Activated T-helper 2 cell treated with anti-CD3 and anti-CD28 coated beads, Interferon-gamma antibody, Interleukin-2, Interleukin-4, amounts not matched to agents 10 μg/mL and 5 μg/mL and 100 μg/mL, durations not matched to agents 14 hours and 24 hours and 36 hours (primary cell): ENCODE measurements at regions not wholly inside any gene's neighbourhood (a gene's known extent, or its start where the extent isn't known, plus 50 kb on each side); places are given as distances from the start of the nearest gene placed in this dataset.
A peak's percentile ranks its signal among the peaks of the same experiment; 100 is the strongest.

Experiments
- DNase-seq: peaks from one replicate; pipeline ENCODE4 v3.0.0; 2021; ENCODE audit warnings: low spot score
- H3K27ac Mint-ChIP-seq: one replicate; pipeline ENCODE4 v1.8.0; 2021; ENCODE audit warnings: mixed read lengths
- H3K27me3 Mint-ChIP-seq: one replicate; pipeline ENCODE4 v1.8.0; 2021; ENCODE audit warnings: low read depth, mixed read lengths
- H3K36me3 Mint-ChIP-seq: one replicate; pipeline ENCODE4 v1.8.0; 2021; ENCODE audit warnings: low read depth, mixed read lengths
- H3K4me1 Mint-ChIP-seq: one replicate; pipeline ENCODE4 v1.8.0; 2021; ENCODE audit warnings: low read depth, mixed read lengths
- H3K4me3 Mint-ChIP-seq: one replicate; pipeline ENCODE4 v1.8.0; 2021; ENCODE audit warnings: low read depth, mild to moderate bottlenecking, moderate library complexity, mixed read lengths
- H3K9me3 Mint-ChIP-seq: one replicate; pipeline ENCODE4 v1.8.0; 2021; ENCODE audit warnings: mixed read lengths
- intact Hi-C: fragments of 100-400 bp; cut with micrococcal nuclease; formaldehyde crosslinking; loops from one replicate; pipeline ENCODE4 v1.15.1; 2023

- H3K4me3 Mint-ChIP-seq: no peak overlapping the region
Observed at GRCh38 chr6:144655376-144655775, 370.2 kb downstream of the UTRN start.

GRCh38 chr6:144657691-144658090 is 372.6 kb downstream of the UTRN start:
- H3K36me3 Mint-ChIP-seq: peaks cover 5% of the 10 kb centered on the region

More at GRCh38 chr6:144655376-144655775, 370.2 kb downstream of the UTRN start:
- Mint-ChIP-seq H3K27me3 (no peaks in the 10 kb centered on the region), H3K27ac (no peak overlapping the region), H3K4me1 (peaks cover 34% of the 10 kb centered on the region), H3K9me3 (no peaks in the 10 kb centered on the region), H3K36me3 (peaks cover 5% of the 10 kb centered on the region)
- DNase-seq: no peak
- intact Hi-C loops: loop anchor here (2.0 to 5.0 kb wide), 3 partner anchors 53 to 72 kb away; no protein-coding TSS in a partner anchor

GRCh38 chr6:144659202-144660182 is 374.4 kb downstream of the UTRN start:
- intact Hi-C loops: loop anchor here (2.0 to 5.0 kb wide), 3 partner anchors 15 to 72 kb away; no protein-coding TSS in a partner anchor
- peak overlapping the region; percentile 9 for H3K4me3 Mint-ChIP-seq
- H3K4me1 Mint-ChIP-seq: peaks cover 28% of the 10 kb centered on the region
- H3K9me3 Mint-ChIP-seq: no peaks in the 10 kb centered on the region
- H3K36me3 Mint-ChIP-seq: peaks cover 5% of the 10 kb centered on the region
- peak overlapping the region; percentile 74 for H3K27ac Mint-ChIP-seq
- H3K27me3 Mint-ChIP-seq: no peaks in the 10 kb centered on the region
- DNase-seq: no peak

More at GRCh38 chr6:144657691-144658090, 372.6 kb downstream of the UTRN start:
- peaks cover 37% of the 10 kb centered on the region for H3K4me1 Mint-ChIP-seq
- H3K9me3 Mint-ChIP-seq: no peaks in the 10 kb centered on the region
- peak overlapping the region; percentile 2 for H3K27ac Mint-ChIP-seq
- H3K4me3 Mint-ChIP-seq: no peak overlapping the region
- no peaks in the 10 kb centered on the region for H3K27me3 Mint-ChIP-seq
- intact Hi-C loops: loop anchor here (2.0 to 5.0 kb wide), 3 partner anchors 17 to 70 kb away; no protein-coding TSS in a partner anchor
- DNase-seq: no peak

- no peaks in the 10 kb centered on the region for H3K9me3 Mint-ChIP-seq
- DNase-seq: no peak
- no peak overlapping the region for H3K27ac Mint-ChIP-seq
- H3K4me1 Mint-ChIP-seq: peaks cover 24% of the 10 kb centered on the region
- H3K27me3 Mint-ChIP-seq: no peaks in the 10 kb centered on the region
- intact Hi-C loops: no loop called here
- H3K4me3 Mint-ChIP-seq: no peak overlapping the region
- H3K36me3 Mint-ChIP-seq: peaks cover 5% of the 10 kb centered on the region
Observed at GRCh38 chr6:144660561-144661115, 375.5 kb downstream of the UTRN start.

GRCh38 chr6:144661116-144661806 is 376.1 kb downstream of the UTRN start:
- peaks cover 24% of the 10 kb centered on the region for H3K4me1 Mint-ChIP-seq
- H3K36me3 Mint-ChIP-seq: peaks cover 5% of the 10 kb centered on the region
- no peaks in the 10 kb centered on the region for H3K9me3 Mint-ChIP-seq
- no peak overlapping the region for H3K4me3 Mint-ChIP-seq
- DNase-seq: no peak
- intact Hi-C loops: no loop called here
- H3K27me3 Mint-ChIP-seq: no peaks in the 10 kb centered on the region
- H3K27ac Mint-ChIP-seq: no peak overlapping the region

DNA sequence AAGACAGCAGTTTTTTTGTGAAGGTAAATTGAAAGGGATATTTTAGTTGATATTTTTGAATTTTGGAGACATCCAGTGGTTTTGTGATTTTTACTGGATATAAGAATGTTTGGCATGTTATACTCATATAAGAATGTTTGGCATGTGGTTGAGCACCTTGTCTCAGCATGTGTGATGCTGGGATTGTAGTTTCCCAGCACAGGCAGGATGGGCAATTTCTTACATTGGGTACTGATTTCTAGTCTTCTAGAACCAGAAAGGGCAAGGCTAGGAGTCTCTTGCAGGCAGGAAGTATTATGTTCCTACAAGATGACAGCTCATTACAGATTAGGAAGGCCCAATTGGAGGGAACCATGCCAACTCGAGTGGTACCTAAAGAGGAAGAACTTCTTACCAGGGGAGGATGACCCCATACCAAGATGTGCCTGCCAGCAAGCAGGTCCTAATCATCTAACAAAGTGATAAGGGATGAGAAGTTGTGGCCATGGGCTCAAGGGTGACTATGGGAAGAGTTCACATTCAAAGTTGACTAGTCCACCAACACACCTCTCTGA is 377.8 kb downstream of the UTRN start:
- Mint-ChIP-seq H3K36me3 (peaks cover 14% of the 10 kb centered on the region), H3K27me3 (no peaks in the 10 kb centered on the region), H3K4me1 (peaks cover 22% of the 10 kb centered on the region), H3K9me3 (no peaks in the 10 kb centered on the region), H3K27ac (no peak overlapping the region), H3K4me3 (no peak overlapping the region)
- intact Hi-C loops: no loop called here
- no peak for DNase-seq

GRCh38 chr6:144664281-144664680 is 379.1 kb downstream of the UTRN start:
- no peak overlapping the region for H3K27ac Mint-ChIP-seq
- no peaks in the 10 kb centered on the region for H3K27me3 Mint-ChIP-seq
- H3K36me3 Mint-ChIP-seq: peaks cover 17% of the 10 kb centered on the region
- intact Hi-C loops: no loop called here
- no peak overlapping the region for H3K4me3 Mint-ChIP-seq
- H3K4me1 Mint-ChIP-seq: peaks cover 12% of the 10 kb centered on the region
- DNase-seq: no peak
- H3K9me3 Mint-ChIP-seq: peaks cover 3% of the 10 kb centered on the region

DNA sequence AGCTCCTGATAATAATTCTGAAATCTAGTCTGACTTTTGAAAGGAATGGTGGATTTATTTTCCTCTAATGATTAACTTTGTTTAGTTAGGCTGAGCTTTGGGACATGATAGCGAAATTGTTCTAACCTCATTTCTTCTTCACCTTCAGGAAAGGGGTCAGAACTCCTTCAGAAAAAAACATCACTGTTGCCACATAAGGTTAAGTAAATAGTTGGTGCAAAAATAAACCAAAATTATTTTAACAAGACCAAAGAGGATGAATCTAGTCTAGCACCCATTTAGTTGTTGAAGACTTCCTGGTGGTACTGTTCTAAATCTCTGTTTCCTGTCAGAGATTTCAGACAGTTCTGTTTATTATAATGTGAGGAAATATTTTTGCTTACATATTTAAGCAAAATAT is 379.8 kb downstream of the UTRN start:
- Mint-ChIP-seq H3K4me1 (peaks cover 6% of the 10 kb centered on the region), H3K9me3 (peaks cover 8% of the 10 kb centered on the region), H3K27me3 (no peaks in the 10 kb centered on the region), H3K36me3 (peaks cover 22% of the 10 kb centered on the region), H3K27ac (no peak overlapping the region), H3K4me3 (no peak overlapping the region)
- no peak for DNase-seq
- intact Hi-C loops: no loop called here

GRCh38 chr6:144665932-144666450 is 380.9 kb downstream of the UTRN start:
- Mint-ChIP-seq H3K36me3 (peaks cover 32% of the 10 kb centered on the region), H3K4me3 (no peak overlapping the region), H3K27ac (no peak overlapping the region), H3K4me1 (peaks cover 7% of the 10 kb centered on the region), H3K9me3 (peaks cover 18% of the 10 kb centered on the region), H3K27me3 (no peaks in the 10 kb centered on the region)
- DNase-seq: no peak
- intact Hi-C loops: no loop called here

DNA sequence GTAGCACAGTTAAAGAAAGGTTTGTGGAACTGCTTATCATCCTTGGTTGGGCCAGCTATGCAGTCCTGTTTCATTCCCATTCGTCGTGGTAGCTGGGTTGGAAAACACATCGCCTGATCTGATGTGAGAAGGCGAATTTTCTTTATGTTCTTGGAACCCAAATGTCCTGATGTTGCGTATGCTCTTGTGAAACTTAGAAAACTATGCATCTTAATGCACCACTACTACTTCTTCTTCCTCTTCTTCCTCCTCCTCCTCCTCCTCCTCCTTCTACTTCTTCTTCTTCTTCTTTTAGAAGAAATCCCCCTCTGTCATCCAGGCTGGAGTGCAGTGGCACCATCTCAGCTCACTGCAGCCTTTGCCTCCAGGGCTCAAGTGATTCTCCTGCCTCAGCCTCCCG is 381.6 kb downstream of the UTRN start:
- intact Hi-C loops: no loop called here
- H3K27me3 Mint-ChIP-seq: no peaks in the 10 kb centered on the region
- no peak overlapping the region for H3K4me3 Mint-ChIP-seq
- peaks cover 12% of the 10 kb centered on the region for H3K4me1 Mint-ChIP-seq
- no peak overlapping the region for H3K27ac Mint-ChIP-seq
- no peak for DNase-seq
- peaks cover 36% of the 10 kb centered on the region for H3K36me3 Mint-ChIP-seq
- peaks cover 26% of the 10 kb centered on the region for H3K9me3 Mint-ChIP-seq

GRCh38 chr6:144667532-144668503 is 382.7 kb downstream of the UTRN start:
- Mint-ChIP-seq H3K4me3 (no peak overlapping the region), H3K9me3 (peaks cover 36% of the 10 kb centered on the region), H3K4me1 (peaks cover 19% of the 10 kb centered on the region), H3K27ac (no peak overlapping the region), H3K27me3 (no peaks in the 10 kb centered on the region), H3K36me3 (peaks cover 46% of the 10 kb centered on the region)
- DNase-seq: no peak
- intact Hi-C loops: no loop called here
